GM21367 (cell line): ENCODE measurements at regions not wholly inside any gene's neighbourhood (a gene's known extent, or its start where the extent isn't known, plus 50 kb on each side); places are given as distances from the start of the nearest gene placed in this dataset.
"Not testable (repeated sequence)": the region's sequence is repeated elsewhere in the genome, so short reads cannot be mapped to it uniquely, and the experiment has no call there.

Experiments used
- ATAC-seq: cut with Tn5 transposase; IDR thresholded peaks from one replicate; pipeline ENCODE4 v1.9.1; 2021; ENCODE audit not compliant: unreplicated experiment

- ATAC-seq = no peak
Measured at GRCh38 chr5:36778336-36778735, 98.2 kb upstream of the NIPBL start.

- ATAC-seq = not testable (repeated sequence)
Measured at GRCh38 chr5:36782612-36783011, 94.0 kb upstream of the NIPBL start.

GRCh38 chr5:36786448-36787012 is 90.0 kb upstream of the NIPBL start:
- ATAC-seq = no peak

- no peak for ATAC-seq
Measured at GRCh38 chr5:36787365-36788093, 89.0 kb upstream of the NIPBL start.

GRCh38 chr5:36790847-36791246 is 85.7 kb upstream of the NIPBL start:
- no peak for ATAC-seq

- no peak for ATAC-seq
Measured at GRCh38 chr5:36792560-36793180, 83.9 kb upstream of the NIPBL start.

- no peak for ATAC-seq
Measured at GRCh38 chr5:36795366-36795765, 81.2 kb upstream of the NIPBL start.

- no peak for ATAC-seq
Measured at GRCh38 chr5:36796155-36796554, 80.4 kb upstream of the NIPBL start.

GRCh38 chr5:36801523-36801922 is 75.0 kb upstream of the NIPBL start:
- ATAC-seq = no peak

- no peak for ATAC-seq
Measured at GRCh38 chr5:36802187-36802586, 74.4 kb upstream of the NIPBL start.

- ATAC-seq = not testable (repeated sequence)
Measured at GRCh38 chr5:36813249-36813648, 63.3 kb upstream of the NIPBL start.

- ATAC-seq = no peak
Measured at GRCh38 chr5:36815871-36816270, 60.7 kb upstream of the NIPBL start.

GRCh38 chr5:36820900-36821299 is 55.7 kb upstream of the NIPBL start:
- ATAC-seq = no peak

GRCh38 chr5:36826694-36827093 is 49.9 kb upstream of the NIPBL start:
- ATAC-seq = no peak
